DMS153 (cell line): ENCODE measurements at regions not wholly inside any gene's neighbourhood (a gene's known extent, or its start where the extent isn't known, plus 50 kb on each side); places are given as distances from the start of the nearest gene placed in this dataset.

ENCODE experiments used
- DNase-seq: peaks from one replicate; lab custom pipeline; 2025; lab: John Stamatoyannopoulos, UW

DNA sequence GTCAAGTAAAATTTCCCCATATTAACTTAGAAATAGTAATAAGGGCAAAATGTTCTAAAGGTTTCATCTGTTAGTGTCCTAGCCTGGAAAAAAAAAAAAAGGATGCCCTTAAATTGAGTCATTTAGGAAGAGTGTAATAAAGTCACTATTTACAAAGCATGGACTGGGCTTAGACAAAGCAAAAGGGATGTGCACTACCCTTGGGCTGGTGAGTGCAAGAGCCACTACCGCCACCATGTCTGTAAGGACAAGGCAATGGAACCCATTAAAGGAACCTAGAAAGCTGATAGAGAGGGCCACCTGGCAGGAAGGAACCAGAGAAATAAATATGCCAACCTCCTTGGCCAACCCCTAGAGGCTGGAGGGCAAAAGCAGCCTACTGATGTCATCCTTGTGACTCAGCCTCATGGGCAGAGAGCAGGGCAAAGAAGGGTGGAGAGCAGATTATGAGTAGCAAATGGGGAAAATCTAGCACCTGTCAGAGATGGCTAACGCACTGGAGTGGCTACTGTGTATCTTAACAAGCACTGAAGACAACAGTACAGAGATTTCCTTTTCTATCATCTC, 59.5 kb upstream of the FUT8 start:
- DNase-seq: no peak

DNA sequence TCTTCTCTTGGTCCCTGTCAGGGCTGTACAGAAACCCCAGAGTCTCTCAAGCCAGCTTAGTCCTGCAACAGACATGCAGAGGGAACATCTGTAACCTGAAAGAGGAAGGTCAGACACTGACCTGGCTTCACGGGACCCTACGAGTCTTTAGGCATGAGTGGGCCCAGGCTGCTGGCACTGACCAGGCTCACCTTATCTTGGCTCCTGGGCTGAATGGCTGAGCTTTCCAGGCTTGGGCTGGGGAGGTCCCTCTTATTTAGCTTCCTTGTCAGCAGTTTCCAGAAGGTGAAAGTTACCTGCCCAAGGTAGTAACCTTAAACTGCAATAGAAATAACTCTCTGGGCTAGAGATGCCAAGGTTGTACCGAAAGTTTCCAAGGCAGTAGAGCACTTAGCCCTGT, 58.4 kb upstream of the FUT8 start:
- DNase-seq: no peak

DNA sequence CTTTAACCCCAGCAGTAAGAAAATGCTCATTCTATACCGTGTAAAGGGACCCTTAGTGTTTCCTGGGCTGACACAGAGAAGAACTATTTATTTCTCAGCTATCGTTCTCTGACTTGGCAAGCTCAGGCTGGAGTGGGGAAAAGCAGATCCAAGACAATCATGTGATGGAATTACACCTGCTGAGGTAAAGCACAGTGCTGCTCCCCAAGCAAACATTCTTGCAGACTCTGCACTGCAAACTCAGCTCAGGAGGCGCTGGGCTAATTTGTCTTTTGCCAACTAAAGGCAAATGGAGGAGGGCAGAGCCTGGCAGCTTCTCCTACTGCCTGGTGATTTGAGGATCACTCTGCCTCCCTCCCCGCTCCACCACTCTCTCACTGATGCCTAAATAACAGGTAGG, 57.8 kb upstream of the FUT8 start:
- no peak for DNase-seq

DNA sequence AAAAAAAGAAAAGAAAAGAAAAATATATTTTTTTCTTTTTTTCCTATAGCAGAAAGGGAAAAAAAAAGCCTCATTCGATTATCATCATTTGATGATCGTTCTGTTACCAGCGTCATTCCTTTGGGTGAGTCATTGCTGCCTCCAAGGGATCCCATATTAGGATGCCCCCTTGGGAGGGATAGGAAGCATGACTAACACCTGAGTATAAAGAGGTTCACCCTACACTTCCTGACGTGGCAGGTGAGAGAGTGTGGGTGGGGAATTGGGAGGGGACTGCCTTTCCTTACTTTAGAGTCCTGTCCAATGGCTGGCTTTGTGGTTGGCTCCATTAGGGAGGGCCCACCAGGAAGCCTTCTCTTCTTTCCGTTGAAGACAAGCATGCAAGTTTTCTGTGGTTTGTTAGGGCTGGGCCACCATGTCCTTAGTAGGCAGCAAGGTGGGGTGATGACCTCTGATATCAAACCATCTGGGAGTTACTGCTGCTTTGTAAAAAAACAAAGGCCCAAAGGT, 56.1 kb upstream of the FUT8 start:
- DNase-seq: no peak

DNA sequence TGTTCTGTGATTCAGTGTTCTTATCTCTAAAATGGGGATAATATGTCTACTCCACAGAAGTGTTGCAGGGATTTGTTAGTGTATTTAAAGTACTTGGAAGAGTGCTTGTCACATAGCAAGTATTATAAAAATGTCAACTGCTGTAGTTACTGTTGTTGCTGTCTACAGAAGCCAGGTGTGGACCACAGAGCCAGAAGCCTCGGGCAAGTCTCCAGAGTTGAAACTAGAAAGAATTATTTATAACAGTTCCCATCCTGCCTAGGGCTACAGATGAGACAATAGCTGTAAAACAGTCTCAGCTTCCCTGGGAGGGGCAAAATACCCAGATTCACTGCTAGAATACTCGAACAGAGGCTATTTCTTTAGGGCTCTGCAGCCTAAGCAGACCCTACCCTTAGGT, 55.4 kb upstream of the FUT8 start:
- no peak for DNase-seq

DNA sequence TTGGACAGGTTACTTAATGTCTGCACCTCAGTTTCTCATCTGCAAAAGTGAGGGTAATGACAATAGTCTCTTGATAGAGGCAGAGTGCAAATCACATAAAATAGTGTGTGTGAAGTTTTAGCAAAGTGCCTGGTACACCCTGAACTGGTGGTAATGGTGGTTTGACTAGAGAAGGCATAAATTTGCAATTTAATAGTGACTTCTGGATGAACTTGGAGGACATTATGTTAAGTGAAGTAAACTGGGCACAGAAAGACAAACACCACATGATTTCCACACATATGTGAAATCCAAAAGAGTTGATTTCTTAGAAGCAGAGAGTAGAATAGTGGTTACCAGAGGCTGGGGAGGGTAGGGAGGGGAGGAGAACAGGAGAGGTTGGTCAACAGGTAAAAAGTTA, 54.8 kb upstream of the FUT8 start:
- DNase-seq: no peak

DNA sequence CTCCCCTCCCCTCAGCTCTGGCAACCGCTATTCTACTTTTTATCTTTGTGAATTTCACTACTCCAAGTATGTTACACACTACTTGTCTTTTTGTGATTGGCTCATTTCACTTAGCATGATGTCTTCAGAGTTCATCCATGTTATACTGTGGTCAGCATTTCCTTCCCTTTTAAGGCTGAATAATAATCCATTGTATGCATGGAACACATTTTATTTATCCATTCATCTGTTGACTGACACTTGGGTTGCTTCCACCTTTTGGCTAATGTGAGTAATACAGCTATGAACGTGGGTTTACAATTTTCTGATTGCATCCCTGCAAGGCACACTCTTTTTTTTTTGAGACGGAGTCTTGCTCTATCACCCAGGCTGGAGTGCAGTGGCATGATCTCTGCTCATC, 53.0 kb upstream of the FUT8 start:
- no peak for DNase-seq

DNA sequence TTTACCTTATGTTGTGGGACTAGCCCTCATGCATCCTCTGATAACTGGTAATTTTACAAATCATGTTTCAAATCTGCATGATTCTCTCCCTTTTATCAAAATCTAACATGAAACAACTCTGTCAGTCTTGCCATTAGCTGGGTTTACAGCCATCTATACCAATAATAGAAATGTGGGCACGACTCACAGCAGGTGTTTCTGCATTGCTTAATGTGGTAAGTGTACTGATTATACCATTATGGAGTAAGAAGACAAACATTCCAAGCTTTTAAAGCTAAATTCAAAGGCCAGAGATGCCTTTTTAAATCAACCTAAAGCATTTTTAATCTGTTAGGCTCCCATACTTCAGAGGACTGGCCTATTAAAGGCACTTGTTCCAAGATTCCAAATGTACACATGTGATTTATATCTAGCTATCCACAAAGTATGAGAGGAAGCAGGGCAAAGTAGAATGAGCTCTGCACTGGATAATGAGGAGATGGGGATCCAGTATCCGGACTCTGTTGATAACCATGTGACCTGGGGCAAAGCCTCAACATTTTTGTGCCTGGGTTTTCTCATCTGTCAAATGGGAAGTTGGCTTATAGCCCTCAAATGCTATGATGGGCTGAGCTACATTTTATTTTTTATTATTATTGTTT, 52.3 kb upstream of the FUT8 start:
- DNase-seq: no peak

DNA sequence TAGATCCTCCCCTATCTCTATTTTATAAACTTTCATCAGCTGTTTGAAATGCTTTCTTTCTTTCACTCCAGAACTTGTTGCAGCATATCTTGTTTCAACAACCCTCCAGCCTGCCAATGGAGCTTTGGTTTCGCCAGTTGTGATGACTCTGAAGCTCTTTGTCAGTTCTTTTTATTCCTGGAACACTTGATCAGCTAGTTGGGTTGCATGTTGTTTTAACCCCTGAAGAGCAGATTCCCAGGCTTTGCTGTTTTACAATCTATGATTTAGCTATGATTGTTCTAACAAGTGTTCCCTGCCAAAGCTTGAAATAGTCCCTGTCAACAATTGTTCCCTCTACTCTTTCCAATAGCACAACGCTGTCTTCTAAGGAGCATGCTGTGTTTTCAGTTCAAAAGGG, 50.6 kb upstream of the FUT8 start:
- no peak for DNase-seq
